ENCODE measurements at regions not wholly inside any gene's neighbourhood (a gene's known extent, or its start where the extent isn't known, plus 50 kb on each side); places are given as distances from the start of the nearest gene placed in this dataset.

GRCh38 chr5:121719255-121719654 lies 132.4 kb upstream of the FTMT start:
- no peak for DNase-seq (ENCODE audit: low read depth in 1 of 2, low spot score in 1 of 2)
- no peak overlapping the region for H3K27ac ChIP-seq
- H3K4me1 ChIP-seq, result no peaks in the 10 kb centered on the region
- POLR2A ChIA-PET, result interaction anchor here (0.6 kb wide), 1 partner anchor 269 kb away, joined by 3 read pairs; no protein-coding TSS in a partner anchor
- no peaks in the 10 kb centered on the region for H3K9me3 ChIP-seq
- H3K4me3 ChIP-seq, result no peak overlapping the region
- H3K4me2 ChIP-seq, result no peak overlapping the region
- TF ChIP-seq CHD4 (IDR thresholded peaks at IDR 0.05; ENCODE audit: borderline replicate concordance) (no peak), PHF8 (IDR thresholded peaks at IDR 0.05; ENCODE audit: borderline replicate concordance, low read depth) (no peak), SMC3 (IDR thresholded peaks at IDR 0.05) (no peak), ZNF302 (CRISPR knock-in tag; IDR thresholded peaks at IDR 0.05) (no peak), RAD21 (conservative IDR thresholded peaks at IDR 0.05 in 1 of 2, IDR thresholded peaks at IDR 0.05 in 1 of 2) (no peak), FOSB (CRISPR knock-in tag; IDR thresholded peaks at IDR 0.05) (no peak), HMGXB4 (CRISPR knock-in tag; IDR thresholded peaks at IDR 0.05; ENCODE audit: borderline replicate concordance) (no peak), FOXS1 (CRISPR knock-in tag; IDR thresholded peaks at IDR 0.05) (no peak), FOSL2 (IDR thresholded peaks at IDR 0.05) (no peak), FOSL2 (CRISPR knock-in tag; IDR thresholded peaks at IDR 0.05) (no peak), BHLHE40 (IDR thresholded peaks at IDR 0.05; ENCODE audit: low read depth, low read length) (no peak), CBX8 (IDR thresholded peaks at IDR 0.05) (no peak)
- FAIRE-seq, result no peak
- ATAC-seq, result no peak
- CTCF ChIA-PET, result no interaction called here
- 36% methylated on average over 2 of the region's 2 CpGs for WGBS (ENCODE audit: missing lambda C conversion rate)

- H3K4me1 ChIP-seq, result no peaks in the 10 kb centered on the region
- DNase-seq (ENCODE audit: low read depth in 1 of 2, low spot score in 1 of 2) (no peak), FAIRE-seq (no peak), ATAC-seq (no peak)
- H3K4me3 ChIP-seq, result no peak overlapping the region
- WGBS (ENCODE audit: missing lambda C conversion rate), result 0% methylated on average over 1 of the region's 1 CpG
- no peak overlapping the region for H3K4me2 ChIP-seq
- POLR2A ChIA-PET, result no interaction called here
- TF ChIP-seq NFE2L2 (conservative IDR thresholded peaks at IDR 0.05; ENCODE audit: low read length), result no peak
- TF ChIP-seq EHF (CRISPR knock-in tag; IDR thresholded peaks at IDR 0.05), result no peak
- TF ChIP-seq FOSL2 (IDR thresholded peaks at IDR 0.05), result no peak
- TF ChIP-seq FOSL2 (CRISPR knock-in tag; IDR thresholded peaks at IDR 0.05), result no peak
- TF ChIP-seq USF2 (IDR thresholded peaks at IDR 0.05), result no peak
- TF ChIP-seq RCOR1 (IDR thresholded peaks at IDR 0.05; ENCODE audit: low read depth, low read length), result no peak
- TF ChIP-seq CHD2 (IDR thresholded peaks at IDR 0.05; ENCODE audit: low read length, partially characterized antibody), result no peak
- no peak for TF ChIP-seq ZC3H11A (IDR thresholded peaks at IDR 0.05)
- no peak for TF ChIP-seq HEYL (CRISPR knock-in tag; IDR thresholded peaks at IDR 0.05)
- TF ChIP-seq SMC3 (IDR thresholded peaks at IDR 0.05), result no peak
- no peak for TF ChIP-seq HES2 (IDR thresholded peaks at IDR 0.05)
- no peak for TF ChIP-seq HDAC2 (IDR thresholded peaks at IDR 0.05)
- CTCF ChIA-PET, result no interaction called here
- H3K27ac ChIP-seq, result no peak overlapping the region
- no peaks in the 10 kb centered on the region for H3K9me3 ChIP-seq
Measured at GRCh38 chr5:121725450-121725849, 126.2 kb upstream of the FTMT start.

GRCh38 chr5:121726991-121727390 lies 124.7 kb upstream of the FTMT start:
- no peaks in the 10 kb centered on the region for H3K9me3 ChIP-seq
- ChIA-PET POLR2A (no interaction called here), CTCF (no interaction called here)
- no peak for DNase-seq (ENCODE audit: low read depth in 1 of 2, low spot score in 1 of 2)
- WGBS (ENCODE audit: missing lambda C conversion rate), result 52% methylated on average over 8 of the region's 8 CpGs
- ATAC-seq, result no peak
- no peak overlapping the region for H3K4me2 ChIP-seq
- no peak overlapping the region for H3K27ac ChIP-seq
- TF ChIP-seq SREBF2 (IDR thresholded peaks at IDR 0.05) (no peak), FOXS1 (CRISPR knock-in tag; IDR thresholded peaks at IDR 0.05) (no peak)
- H3K4me1 ChIP-seq, result no peaks in the 10 kb centered on the region
- no peak for FAIRE-seq
- H3K4me3 ChIP-seq, result no peak overlapping the region
